ENCODE measurements at regions not wholly inside any gene's neighbourhood (a gene's known extent, or its start where the extent isn't known, plus 50 kb on each side); places are given as distances from the start of the nearest gene placed in this dataset.
"Not testable (repeated sequence)": the region's sequence is repeated elsewhere in the genome, so short reads cannot be mapped to it uniquely, and the experiment has no call there.

DNA sequence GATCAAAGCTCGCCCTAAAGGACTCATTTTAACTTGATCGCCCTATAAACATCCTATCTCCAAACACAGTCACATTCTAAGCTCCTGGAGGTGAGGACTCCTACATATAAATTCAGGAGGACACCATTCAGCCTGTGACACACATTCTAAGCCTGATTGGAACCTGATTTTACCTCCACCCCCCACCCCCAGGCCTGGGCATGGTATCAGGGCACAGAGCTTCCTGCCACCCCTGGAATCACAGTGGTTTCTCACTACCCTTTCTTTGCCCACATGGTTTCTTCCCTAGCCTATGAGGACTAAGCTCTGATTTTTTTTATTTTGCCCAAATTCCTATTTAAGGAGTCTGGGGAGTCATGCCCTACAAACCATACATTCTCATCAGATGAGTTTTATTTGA lies 428.1 kb upstream of the ID2 start:
- WGBS, result 100% methylated on average over 2 of the region's 2 CpGs
- H3K4me1 ChIP-seq, result peaks cover 0 to 16% (median 9%) of the 10 kb centered on the region in 4 donors
- intact Hi-C loops (cut with DNase I), result no loop called here
- no peaks in the 10 kb centered on the region for H3K36me3 ChIP-seq
- H3K9me3 ChIP-seq, result no peaks in the 10 kb centered on the region
- TF ChIP-seq, protein P1, sequence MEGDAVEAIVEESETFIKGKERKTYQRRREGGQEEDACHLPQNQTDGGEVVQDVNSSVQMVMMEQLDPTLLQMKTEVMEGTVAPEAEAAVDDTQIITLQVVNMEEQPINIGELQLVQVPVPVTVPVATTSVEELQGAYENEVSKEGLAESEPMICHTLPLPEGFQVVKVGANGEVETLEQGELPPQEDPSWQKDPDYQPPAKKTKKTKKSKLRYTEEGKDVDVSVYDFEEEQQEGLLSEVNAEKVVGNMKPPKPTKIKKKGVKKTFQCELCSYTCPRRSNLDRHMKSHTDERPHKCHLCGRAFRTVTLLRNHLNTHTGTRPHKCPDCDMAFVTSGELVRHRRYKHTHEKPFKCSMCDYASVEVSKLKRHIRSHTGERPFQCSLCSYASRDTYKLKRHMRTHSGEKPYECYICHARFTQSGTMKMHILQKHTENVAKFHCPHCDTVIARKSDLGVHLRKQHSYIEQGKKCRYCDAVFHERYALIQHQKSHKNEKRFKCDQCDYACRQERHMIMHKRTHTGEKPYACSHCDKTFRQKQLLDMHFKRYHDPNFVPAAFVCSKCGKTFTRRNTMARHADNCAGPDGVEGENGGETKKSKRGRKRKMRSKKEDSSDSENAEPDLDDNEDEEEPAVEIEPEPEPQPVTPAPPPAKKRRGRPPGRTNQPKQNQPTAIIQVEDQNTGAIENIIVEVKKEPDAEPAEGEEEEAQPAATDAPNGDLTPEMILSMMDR (IDR thresholded peaks at IDR 0.05), result no peak
- no peak for TF ChIP-seq POLR2A (IDR thresholded peaks at IDR 0.05; ENCODE audit: low read depth)
- no peak for TF ChIP-seq EP300 (IDR thresholded peaks at IDR 0.05)
- TF ChIP-seq POLR2AphosphoS5 (IDR thresholded peaks at IDR 0.05), result no peak
- no peak overlapping the region for H3K27ac ChIP-seq (replicated peaks in 1 of 4)
- no peak overlapping the region for H3K4me3 ChIP-seq
- H3K27me3 ChIP-seq, result no peaks in the 10 kb centered on the region
- DNase-seq (ENCODE audit: extremely low spot score), result no peak

DNA sequence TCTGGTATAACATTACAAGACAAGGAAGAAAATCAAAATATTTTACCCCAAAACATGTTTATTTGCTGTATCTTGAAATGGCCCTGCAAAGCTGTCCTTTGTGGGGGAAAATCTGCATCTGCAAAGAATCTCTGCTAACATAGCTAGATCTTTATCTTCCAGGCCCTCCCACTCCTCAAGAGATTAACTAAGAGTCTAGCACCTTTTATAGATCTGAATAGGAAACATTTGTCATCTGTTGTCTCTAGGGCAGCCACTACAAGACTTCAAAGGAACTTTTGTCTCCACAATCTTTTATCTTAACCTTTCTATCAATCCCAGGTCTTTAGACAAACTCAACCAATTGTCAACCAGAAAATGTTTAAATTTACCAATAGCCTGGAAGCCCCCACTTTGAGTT lies 427.6 kb upstream of the ID2 start:
- H3K27ac ChIP-seq (replicated peaks in 1 of 4); DNase-seq (ENCODE audit: extremely low spot score); H3K4me3 ChIP-seq; intact Hi-C loops (cut with DNase I); H3K36me3 ChIP-seq; H3K9me3 ChIP-seq; H3K27me3 ChIP-seq: not testable (repeated sequence)
- peaks cover 0 to 12% (median 6%) of the 10 kb centered on the region in 4 donors for H3K4me1 ChIP-seq

DNA sequence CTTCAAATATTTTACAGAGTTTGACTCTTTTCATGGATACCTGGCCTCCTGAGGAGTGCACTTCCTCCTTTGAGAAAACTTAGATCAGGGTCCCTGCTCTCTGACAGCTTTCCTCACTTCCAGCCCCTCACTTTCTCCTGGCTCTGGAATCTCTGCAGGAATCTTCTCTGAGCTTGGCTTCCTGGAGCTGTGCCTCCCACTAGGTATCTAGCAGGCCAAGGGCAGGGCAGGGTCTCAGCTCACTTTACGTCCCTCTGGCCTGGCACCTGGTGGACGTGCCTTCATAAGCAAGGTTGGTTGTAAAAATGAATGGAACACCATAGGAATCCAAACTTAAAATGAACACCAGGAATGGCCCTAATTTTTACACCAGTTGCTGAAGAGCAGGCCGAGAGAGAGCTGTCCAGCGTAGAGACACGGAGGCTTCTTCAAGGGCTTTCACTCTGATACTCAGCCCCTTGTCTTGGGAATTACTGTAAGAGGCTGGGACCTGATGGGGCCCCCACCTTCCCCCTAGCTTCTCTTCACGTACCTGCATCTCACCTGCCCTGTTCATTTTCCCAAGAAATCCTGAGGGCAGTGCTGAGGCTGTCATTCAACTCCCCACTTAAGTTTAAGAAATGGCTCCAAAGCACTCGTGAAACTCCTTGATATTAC lies 426.9 kb upstream of the ID2 start:
- H3K27me3 ChIP-seq, result no peaks in the 10 kb centered on the region
- 92% methylated on average over 7 of the region's 7 CpGs for WGBS
- H3K27ac ChIP-seq (replicated peaks in 1 of 4), result no peak overlapping the region
- no peak overlapping the region for H3K4me3 ChIP-seq
- no peak for TF ChIP-seq EP300 (IDR thresholded peaks at IDR 0.05)
- TF ChIP-seq, protein P1 (IDR thresholded peaks at IDR 0.05), result no peak
- H3K4me1 ChIP-seq, result peaks cover 0 to 10% (median 4%) of the 10 kb centered on the region in 4 donors
- intact Hi-C loops (cut with DNase I), result no loop called here
- no peaks in the 10 kb centered on the region for H3K9me3 ChIP-seq
- no peaks in the 10 kb centered on the region for H3K36me3 ChIP-seq
- DNase-seq (ENCODE audit: extremely low spot score), result no peak

DNA sequence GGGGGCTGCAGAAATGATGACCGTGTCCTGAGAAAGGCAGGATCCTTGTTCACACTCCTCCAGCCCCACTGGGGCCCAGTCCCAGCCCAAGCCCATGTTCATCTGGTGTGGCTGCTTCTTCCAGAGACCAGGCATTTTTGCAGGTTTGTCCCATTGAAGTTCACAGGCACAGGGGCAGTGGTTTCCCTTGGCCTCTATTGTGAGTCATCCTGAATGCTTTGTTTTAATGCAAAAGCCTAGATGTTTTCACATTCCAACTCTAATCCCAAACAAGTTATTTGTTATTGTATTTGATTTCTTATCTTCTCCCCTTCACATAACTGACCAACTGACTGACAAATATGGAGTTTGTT lies 426.4 kb upstream of the ID2 start:
- Histone ChIP-seq H3K36me3 (no peaks in the 10 kb centered on the region), H3K27ac (replicated peaks in 1 of 4) (no peak overlapping the region), H3K4me3 (no peak overlapping the region), H3K27me3 (no peaks in the 10 kb centered on the region), H3K9me3 (no peaks in the 10 kb centered on the region), H3K4me1 (peaks cover 0 to 10% (median 4%) of the 10 kb centered on the region in 4 donors)
- intact Hi-C loops (cut with DNase I), result no loop called here
- no peak for DNase-seq (ENCODE audit: extremely low spot score)
- 88% methylated on average over 1 of the region's 1 CpG for WGBS
- TF ChIP-seq POLR2AphosphoS5 (IDR thresholded peaks at IDR 0.05), result no peak
- TF ChIP-seq EP300 (IDR thresholded peaks at IDR 0.05), result no peak
- TF ChIP-seq POLR2A (IDR thresholded peaks at IDR 0.05; ENCODE audit: low read depth), result no peak
- TF ChIP-seq, protein P1 (IDR thresholded peaks at IDR 0.05), result no peak

DNA sequence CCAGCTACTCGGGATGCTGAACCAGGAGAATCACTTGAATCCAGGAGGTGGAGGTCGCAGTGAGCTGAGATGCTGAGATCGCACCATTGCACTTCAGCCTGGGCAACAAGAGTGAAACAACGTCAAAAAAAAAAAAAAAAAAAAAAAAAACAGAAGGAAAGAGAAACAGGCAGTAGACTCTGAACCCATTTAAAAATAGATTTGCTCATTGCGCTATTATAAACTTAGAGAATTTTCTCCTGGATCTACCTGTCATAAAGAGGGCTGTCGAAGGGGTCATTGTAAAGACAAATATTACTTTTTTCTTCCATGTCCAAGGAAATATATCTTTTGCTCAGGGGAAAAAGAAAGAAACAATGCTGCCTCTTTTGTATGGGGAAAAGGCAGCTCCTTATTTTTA lies 425.0 kb upstream of the ID2 start:
- WGBS, result 73% methylated on average over 6 of the region's 6 CpGs

More for the DNA sequence above, 425.0 kb upstream of the ID2 start:
- Histone ChIP-seq H3K27ac (replicated peaks in 1 of 4) (no peak overlapping the region), H3K27me3 (no peaks in the 10 kb centered on the region), H3K9me3 (no peaks in the 10 kb centered on the region), H3K4me3 (no peak overlapping the region), H3K4me1 (peaks cover 0 to 10% (median 4%) of the 10 kb centered on the region in 4 donors), H3K36me3 (no peaks in the 10 kb centered on the region)
- DNase-seq (ENCODE audit: extremely low spot score), result no peak
- TF ChIP-seq EP300 (IDR thresholded peaks at IDR 0.05) (no peak), POLR2AphosphoS5 (IDR thresholded peaks at IDR 0.05) (no peak), POLR2A (IDR thresholded peaks at IDR 0.05; ENCODE audit: low read depth) (no peak)
- TF ChIP-seq, protein P1 (IDR thresholded peaks at IDR 0.05), result no peak
- intact Hi-C loops (cut with DNase I), result no loop called here

Measured in esophagus muscularis mucosa (tissue), 4 donors.